ENCODE measurements at regions not wholly inside any gene's neighbourhood (a gene's known extent, or its start where the extent isn't known, plus 50 kb on each side); places are given as distances from the start of the nearest gene placed in this dataset.
"Not testable (repeated sequence)": the region's sequence is repeated elsewhere in the genome, so short reads cannot be mapped to it uniquely, and the experiment has no call there.

GRCh38 chr1:55868026-55868425, 652.9 kb upstream of the USP24 start:
- DNase-seq (ENCODE audit: low spot score) = peak; percentile 17

- no peak for DNase-seq (ENCODE audit: low spot score)
Observed at GRCh38 chr1:55867304-55867843, 652.2 kb upstream of the USP24 start.

GRCh38 chr1:55865778-55866177, 650.6 kb upstream of the USP24 start:
- not testable (repeated sequence) for DNase-seq (ENCODE audit: low spot score)

- no peak for DNase-seq (ENCODE audit: low spot score)
Observed at GRCh38 chr1:55864251-55864650, 649.1 kb upstream of the USP24 start.

- DNase-seq (ENCODE audit: low spot score) = no peak
Observed at GRCh38 chr1:55861676-55862340, 646.6 kb upstream of the USP24 start.

- DNase-seq (ENCODE audit: low spot score) = no peak
Observed at GRCh38 chr1:55860798-55861519, 645.8 kb upstream of the USP24 start.

GRCh38 chr1:55860326-55860725, 645.2 kb upstream of the USP24 start:
- DNase-seq (ENCODE audit: low spot score) = no peak

- peak; percentile 47 for DNase-seq (ENCODE audit: low spot score)
Observed at GRCh38 chr1:55854911-55855310, 639.7 kb upstream of the USP24 start.

- DNase-seq (ENCODE audit: low spot score) = peak; percentile 66
Observed at GRCh38 chr1:55848906-55849305, 633.7 kb upstream of the USP24 start.

- DNase-seq (ENCODE audit: low spot score) = no peak
Observed at GRCh38 chr1:55846051-55846450, 630.9 kb upstream of the USP24 start.

GRCh38 chr1:55844322-55844721, 629.2 kb upstream of the USP24 start:
- DNase-seq (ENCODE audit: low spot score) = no peak

- DNase-seq (ENCODE audit: low spot score) = no peak
Observed at GRCh38 chr1:55839626-55840025, 624.5 kb upstream of the USP24 start.

GRCh38 chr1:55839221-55839620, 624.1 kb upstream of the USP24 start:
- no peak for DNase-seq (ENCODE audit: low spot score)

GRCh38 chr1:55836086-55836485, 620.9 kb upstream of the USP24 start:
- DNase-seq (ENCODE audit: low spot score) = no peak

GRCh38 chr1:55833529-55834091, 618.4 kb upstream of the USP24 start:
- peak; percentile 42 for DNase-seq (ENCODE audit: low spot score)

- DNase-seq (ENCODE audit: low spot score) = no peak
Observed at GRCh38 chr1:55831759-55832158, 616.6 kb upstream of the USP24 start.

GRCh38 chr1:55828044-55828443, 612.9 kb upstream of the USP24 start:
- DNase-seq (ENCODE audit: low spot score) = no peak

- peak; percentile 89 for DNase-seq (ENCODE audit: low spot score)
Observed at GRCh38 chr1:55827350-55827749, 612.2 kb upstream of the USP24 start.

- no peak for DNase-seq (ENCODE audit: low spot score)
Observed at GRCh38 chr1:55826381-55827080, 611.4 kb upstream of the USP24 start.

GRCh38 chr1:55825461-55825860, 610.3 kb upstream of the USP24 start:
- DNase-seq (ENCODE audit: low spot score) = no peak

- no peak for DNase-seq (ENCODE audit: low spot score)
Observed at GRCh38 chr1:55824251-55824640, 609.1 kb upstream of the USP24 start.

GRCh38 chr1:55823541-55824250, 608.5 kb upstream of the USP24 start:
- DNase-seq (ENCODE audit: low spot score) = peak; percentile 40
